ENCODE measurements at regions not wholly inside any gene's neighbourhood (a gene's known extent, or its start where the extent isn't known, plus 50 kb on each side); places are given as distances from the start of the nearest gene placed in this dataset.

DNA sequence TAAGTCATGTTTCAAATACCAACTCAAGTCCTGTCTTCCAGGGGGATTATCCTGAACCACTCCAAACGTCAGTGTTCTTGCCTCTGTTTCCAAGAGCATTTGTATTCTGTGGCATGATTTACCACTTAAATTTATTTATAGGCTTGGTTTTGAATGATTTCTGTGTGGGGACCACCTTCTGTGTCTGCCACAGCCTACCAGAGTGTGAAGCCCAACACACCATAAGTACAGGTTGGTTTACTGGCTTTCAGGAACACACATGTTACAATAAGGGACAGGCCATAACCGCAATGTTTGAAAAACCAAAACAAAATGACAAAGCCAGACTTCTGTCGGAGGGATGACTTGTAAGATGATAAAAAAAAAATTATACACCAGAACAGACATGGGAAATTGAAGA, 56.5 kb upstream of the MAP3K7 start:
- H3K27ac ChIP-seq (ENCODE audit: control insufficient read depth, insufficient read depth), result no peak overlapping the region
- no TSS peak for BruUV-seq (replicated peaks)
- H3K4me1 ChIP-seq (ENCODE audit: control insufficient read depth, insufficient read depth, low read length), result no peaks in the 10 kb centered on the region
- in situ Hi-C loops (cut with MboI), result no loop called here
- no peak overlapping the region for H3K4me2 ChIP-seq (ENCODE audit: control insufficient read depth, insufficient read depth)
- H3K9ac ChIP-seq (ENCODE audit: control insufficient read depth, insufficient read depth, low read length), result no peak overlapping the region
- WGBS (ENCODE audit: insufficient coverage, insufficient replicate concordance, low lambda C conversion rate, missing lambda C conversion rate), result 2% methylated on average over 3 of the region's 3 CpGs
- no peak for FAIRE-seq
- ChIA-PET RAD21 (ENCODE audit: unreplicated experiment) (no interaction called here), SMC1A (ENCODE audit: uncharacterized antibody, unreplicated experiment) (no interaction called here), CTCF (no interaction called here), POLR2A (no interaction called here)
- no peaks in the 10 kb centered on the region for H3K36me3 ChIP-seq (ENCODE audit: control insufficient read depth in 2 of 2, insufficient read depth in 2 of 2, low read length in 1 of 2)
- no peak overlapping the region for H2AFZ ChIP-seq (ENCODE audit: control insufficient read depth, low read depth, low read length)
- no peaks in the 10 kb centered on the region for H3K79me2 ChIP-seq (ENCODE audit: control insufficient read depth, insufficient read depth, low read length)
- no peak for DNase-seq (ENCODE audit: low read depth, low spot score)
- H3K27me3 ChIP-seq (replicated peaks in 1 of 2; ENCODE audit: control insufficient read depth in 2 of 2, insufficient read depth in 2 of 2, low read length in 1 of 2), result no peaks in the 10 kb centered on the region
- ATAC-seq, result no peak
- intact Hi-C loops (cut with micrococcal nuclease; ENCODE audit: unreplicated experiment), result no loop called here
- H3K4me3 ChIP-seq, result no peak overlapping the region
- no peaks in the 10 kb centered on the region for H3K9me3 ChIP-seq (replicated peaks; ENCODE audit: control insufficient read depth, insufficient read depth, low read length)
- H4K20me1 ChIP-seq (ENCODE audit: control insufficient read depth, insufficient read depth), result no peaks in the 10 kb centered on the region
- TF ChIP-seq KAT2A (conservative IDR thresholded peaks at IDR 0.05; ENCODE audit: control insufficient read depth, low read depth, low read length), result no peak
- TF ChIP-seq STAT3 (IDR thresholded peaks at IDR 0.05; ENCODE audit: low read depth, low read length), result no peak
- TF ChIP-seq YBX1 (IDR thresholded peaks at IDR 0.05), result no peak
- TF ChIP-seq ZNF207 (IDR thresholded peaks at IDR 0.05; ENCODE audit: borderline replicate concordance), result no peak
- no peak for TF ChIP-seq KLF5 (IDR thresholded peaks at IDR 0.05; ENCODE audit: partially characterized antibody)
- no peak for TF ChIP-seq NFYA (IDR thresholded peaks at IDR 0.05; ENCODE audit: borderline replicate concordance, low read depth, low read length)
- TF ChIP-seq SUZ12 (IDR thresholded peaks at IDR 0.05; ENCODE audit: unreplicated experiment), result no peak

DNA sequence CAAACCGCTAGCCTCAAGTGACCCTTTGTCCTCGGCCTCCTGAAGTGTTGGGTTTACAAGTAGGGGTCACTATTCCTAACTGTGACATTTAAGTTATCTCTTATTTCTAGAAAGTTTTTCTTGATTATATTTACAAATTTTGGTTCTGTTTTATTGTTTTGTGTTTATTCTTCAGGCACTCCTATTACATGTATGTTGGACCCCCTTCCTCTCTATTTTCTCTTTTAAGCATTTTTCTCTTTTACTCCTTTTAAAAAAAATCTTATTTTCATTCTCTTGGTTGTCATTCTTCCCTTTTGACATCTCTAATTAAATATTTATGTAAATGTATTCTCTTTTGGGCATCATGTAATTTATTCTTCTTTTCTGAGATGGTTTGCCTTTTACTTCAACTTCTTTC, 50.4 kb upstream of the MAP3K7 start:
- Histone ChIP-seq H3K9ac (ENCODE audit: control insufficient read depth, insufficient read depth, low read length) (no peak overlapping the region), H3K27me3 (replicated peaks in 1 of 2; ENCODE audit: control insufficient read depth in 2 of 2, insufficient read depth in 2 of 2, low read length in 1 of 2) (no peaks in the 10 kb centered on the region; a peak in 1 of 4 replicates), H3K4me3 (no peak overlapping the region), H3K79me2 (ENCODE audit: control insufficient read depth, insufficient read depth, low read length) (no peaks in the 10 kb centered on the region), H3K9me3 (replicated peaks; ENCODE audit: control insufficient read depth, insufficient read depth, low read length) (no peaks in the 10 kb centered on the region; the same call in 2 of the 3 replicates), H3K4me1 (ENCODE audit: control insufficient read depth, insufficient read depth, low read length) (no peaks in the 10 kb centered on the region), H3K4me2 (ENCODE audit: control insufficient read depth, insufficient read depth) (no peak overlapping the region), H3K27ac (ENCODE audit: control insufficient read depth, insufficient read depth) (no peak overlapping the region), H4K20me1 (ENCODE audit: control insufficient read depth, insufficient read depth) (no peaks in the 10 kb centered on the region), H2AFZ (ENCODE audit: control insufficient read depth, low read depth, low read length) (no peak overlapping the region), H3K36me3 (ENCODE audit: control insufficient read depth in 2 of 2, insufficient read depth in 2 of 2, low read length in 1 of 2) (no peaks in the 10 kb centered on the region)
- ChIA-PET POLR2A (no interaction called here), CTCF (no interaction called here), SMC1A (ENCODE audit: uncharacterized antibody, unreplicated experiment) (no interaction called here), RAD21 (ENCODE audit: unreplicated experiment) (no interaction called here)
- ATAC-seq (no peak), FAIRE-seq (no peak), DNase-seq (ENCODE audit: low read depth, low spot score) (no peak)
- in situ Hi-C loops (cut with MboI) (no loop called here), intact Hi-C loops (cut with micrococcal nuclease; ENCODE audit: unreplicated experiment) (loop anchor here (10.0 kb wide), 1 partner anchor 227 kb away; no protein-coding TSS in a partner anchor)
- 49% methylated on average over 2 of the region's 2 CpGs for WGBS (ENCODE audit: insufficient coverage, insufficient replicate concordance, low lambda C conversion rate, missing lambda C conversion rate)
- no peak for TF ChIP-seq ZNF24 (IDR thresholded peaks at IDR 0.05)
- TF ChIP-seq RAD51 (IDR thresholded peaks at IDR 0.05), result no peak
- no peak for TF ChIP-seq KDM1A (IDR thresholded peaks at IDR 0.05; ENCODE audit: borderline replicate concordance)
- no peak for TF ChIP-seq NBN (IDR thresholded peaks at IDR 0.05)
- TF ChIP-seq BHLHE40 (IDR thresholded peaks at IDR 0.05; ENCODE audit: borderline replicate concordance in 1 of 2, low read depth in 2 of 2, low read length in 1 of 2), result no peak
- no peak for TF ChIP-seq TBL1XR1 (IDR thresholded peaks at IDR 0.05; ENCODE audit: low read depth, low read length)
- TF ChIP-seq NR2C2 (IDR thresholded peaks at IDR 0.05; ENCODE audit: borderline replicate concordance, control insufficient read depth, insufficient read length, low read depth), result no peak
- TF ChIP-seq POLR2AphosphoS5 (IDR thresholded peaks at IDR 0.05; ENCODE audit: low read length), result no peak
- BruUV-seq (replicated peaks), result no TSS peak

All from GM12878 (cell line).